Astrocyte of the spinal cord (primary cell): ENCODE measurements at regions not wholly inside any gene's neighbourhood (a gene's known extent, or its start where the extent isn't known, plus 50 kb on each side); places are given as distances from the start of the nearest gene placed in this dataset.
"Not testable (repeated sequence)": the region's sequence is repeated elsewhere in the genome, so short reads cannot be mapped to it uniquely, and the experiment has no call there.

Experiments used
- DNase-seq: peaks from one replicate; pipeline ENCODE4 v3.0.0; 2011; ENCODE audit warnings: low read depth, low spot score
- H3K4me3 ChIP-seq: 2 replicates; pipeline ENCODE4 v1.5.1; 2011; ENCODE audit warnings: low read depth, mild to moderate bottlenecking, low read length, moderate library complexity
- in situ Hi-C: cut with HindIII; loops from 2 replicates; pipeline ENCODE4 v1.10.0; 2017; ENCODE audit warnings: low sequenced_read_pairs
- TF ChIP-seq, protein P1 (sequence below): IDR thresholded peaks from 2 replicates; pipeline ENCODE4 v1.5.1; 2012; ENCODE audit warnings: low read depth, mild to moderate bottlenecking, low read length, inconsistent platforms

DNA sequence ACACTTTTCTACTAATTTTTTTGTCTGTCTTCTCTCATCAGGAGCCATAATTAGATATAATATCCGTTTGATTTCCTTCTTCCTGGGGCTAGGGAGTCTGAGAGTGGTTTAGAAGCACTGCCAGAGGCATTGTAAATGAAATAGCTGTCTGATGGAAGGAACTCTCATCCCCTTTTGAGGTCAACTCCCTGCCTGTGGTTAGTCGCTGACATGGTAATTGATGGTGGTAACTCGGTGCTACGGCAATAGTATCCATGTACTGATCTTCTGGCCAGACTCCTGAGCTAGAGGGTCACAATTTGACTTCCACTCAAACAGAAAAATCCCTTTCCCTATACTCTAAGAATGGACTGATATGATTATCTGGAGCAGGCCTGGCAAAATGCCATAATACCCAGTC lies 108.1 kb upstream of the TRPC5 start:
- no peak overlapping the region for H3K4me3 ChIP-seq
- no peak for DNase-seq
- TF ChIP-seq, protein P1, sequence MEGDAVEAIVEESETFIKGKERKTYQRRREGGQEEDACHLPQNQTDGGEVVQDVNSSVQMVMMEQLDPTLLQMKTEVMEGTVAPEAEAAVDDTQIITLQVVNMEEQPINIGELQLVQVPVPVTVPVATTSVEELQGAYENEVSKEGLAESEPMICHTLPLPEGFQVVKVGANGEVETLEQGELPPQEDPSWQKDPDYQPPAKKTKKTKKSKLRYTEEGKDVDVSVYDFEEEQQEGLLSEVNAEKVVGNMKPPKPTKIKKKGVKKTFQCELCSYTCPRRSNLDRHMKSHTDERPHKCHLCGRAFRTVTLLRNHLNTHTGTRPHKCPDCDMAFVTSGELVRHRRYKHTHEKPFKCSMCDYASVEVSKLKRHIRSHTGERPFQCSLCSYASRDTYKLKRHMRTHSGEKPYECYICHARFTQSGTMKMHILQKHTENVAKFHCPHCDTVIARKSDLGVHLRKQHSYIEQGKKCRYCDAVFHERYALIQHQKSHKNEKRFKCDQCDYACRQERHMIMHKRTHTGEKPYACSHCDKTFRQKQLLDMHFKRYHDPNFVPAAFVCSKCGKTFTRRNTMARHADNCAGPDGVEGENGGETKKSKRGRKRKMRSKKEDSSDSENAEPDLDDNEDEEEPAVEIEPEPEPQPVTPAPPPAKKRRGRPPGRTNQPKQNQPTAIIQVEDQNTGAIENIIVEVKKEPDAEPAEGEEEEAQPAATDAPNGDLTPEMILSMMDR, result no peak
- in situ Hi-C loops, result no loop called here

DNA sequence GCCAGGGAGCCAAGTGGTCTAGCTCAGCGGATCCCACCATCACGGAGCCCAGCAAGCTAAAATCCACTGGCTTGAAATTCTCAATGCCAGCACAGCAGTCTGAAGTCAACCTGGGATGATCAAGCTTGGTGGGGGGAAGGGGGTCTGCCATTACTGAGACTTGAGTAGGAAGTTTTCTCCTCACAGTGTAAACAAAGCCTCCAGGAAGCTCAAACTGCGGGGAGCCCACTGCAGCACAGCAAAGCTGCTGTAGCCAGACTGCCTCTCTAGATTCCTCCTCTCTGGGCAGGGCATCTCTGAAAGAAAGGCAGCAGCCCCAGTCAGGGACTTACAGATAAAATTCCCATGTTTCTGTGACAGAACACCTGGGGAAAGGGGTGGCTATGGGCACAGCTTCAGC lies 98.8 kb upstream of the TRPC5 start:
- in situ Hi-C loops, H3K4me3 ChIP-seq, DNase-seq: not testable (repeated sequence)

DNA sequence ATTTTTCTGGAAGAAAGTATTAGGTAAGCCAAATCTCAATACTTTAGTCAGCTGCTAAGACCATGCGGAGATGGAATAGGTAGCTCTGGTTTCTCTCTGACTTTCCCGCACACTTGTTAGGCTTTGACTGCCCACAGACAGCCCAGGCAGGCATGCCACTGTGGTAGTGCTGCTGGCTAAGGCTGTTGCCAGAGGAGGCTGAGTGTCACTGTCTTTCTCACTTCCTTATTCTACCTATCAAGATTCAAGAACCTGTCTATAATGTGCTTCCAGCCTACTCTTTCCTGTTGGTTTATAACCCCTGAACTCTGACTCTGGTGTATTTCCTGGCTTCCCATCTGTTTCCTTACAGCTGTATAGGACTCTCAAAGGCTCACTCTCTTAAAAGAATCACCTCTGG lies 81.8 kb upstream of the TRPC5 start:
- in situ Hi-C loops, result no loop called here
- H3K4me3 ChIP-seq, result no peak overlapping the region
- TF ChIP-seq, protein P1, result no peak
- DNase-seq, result no peak

DNA sequence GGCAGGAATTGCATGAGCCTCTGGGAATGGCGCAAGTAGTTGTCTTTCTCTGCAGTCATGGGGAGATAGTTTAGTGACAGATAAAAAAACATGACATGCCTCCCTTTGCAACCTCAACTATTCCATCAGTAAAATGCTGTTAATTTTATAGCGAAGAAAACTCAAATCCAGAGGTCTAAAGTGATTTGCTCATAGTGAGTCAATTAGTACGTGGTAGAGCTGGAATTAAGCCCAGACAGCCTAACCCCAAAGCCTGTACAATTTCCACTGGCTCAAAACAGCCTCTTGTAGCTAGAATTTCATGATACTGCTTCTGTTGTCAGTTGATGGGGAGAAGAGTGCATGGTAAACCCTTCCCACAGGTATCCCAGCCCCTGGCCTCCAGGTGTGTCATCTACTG lies 81.3 kb upstream of the TRPC5 start:
- in situ Hi-C loops, result no loop called here
- no peak overlapping the region for H3K4me3 ChIP-seq

DNA sequence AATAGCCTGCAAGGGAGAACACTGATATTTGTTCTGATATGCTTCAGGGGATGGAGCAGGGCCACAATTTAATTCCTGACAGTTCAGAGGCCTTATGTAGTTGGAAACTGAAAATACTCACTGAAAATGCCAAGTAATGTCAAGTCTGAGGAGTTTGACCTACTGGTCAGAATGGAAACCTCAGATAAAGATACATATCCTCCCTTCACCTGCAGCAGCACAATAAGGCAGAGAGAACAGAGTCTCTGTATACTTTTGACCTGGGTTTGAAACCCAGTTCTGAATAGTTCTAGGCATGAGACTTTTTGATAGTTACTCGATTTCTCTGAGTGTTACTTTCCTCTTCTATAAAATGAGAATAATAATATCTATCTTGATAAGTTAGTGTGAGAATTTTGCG lies 65.8 kb upstream of the TRPC5 start:
- no peak overlapping the region for H3K4me3 ChIP-seq
- in situ Hi-C loops, result no loop called here
- no peak for DNase-seq
- TF ChIP-seq, protein P1, result no peak

More for the DNA sequence above, 81.3 kb upstream of the TRPC5 start:
- peak; percentile 7 for DNase-seq
- TF ChIP-seq, protein P1, result no peak

DNA sequence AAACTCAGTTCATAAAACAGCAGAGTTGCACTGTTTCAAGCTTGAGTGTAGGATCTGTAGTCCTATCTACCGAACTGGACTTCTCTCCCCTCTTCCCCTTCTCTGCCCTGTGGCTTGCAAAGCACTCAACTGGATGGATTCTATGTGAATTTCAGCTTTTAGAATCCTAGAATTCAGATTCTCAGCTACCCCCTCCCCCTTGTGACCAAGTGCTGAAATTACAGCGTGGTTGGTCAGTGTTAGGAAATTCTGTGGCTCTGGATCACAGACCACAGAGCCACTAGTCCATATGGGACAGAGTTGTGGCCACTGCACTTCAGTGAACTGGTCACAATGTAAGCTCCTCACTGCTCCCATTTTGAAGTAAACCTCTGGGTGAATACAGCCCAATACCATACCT lies 64.6 kb upstream of the TRPC5 start:
- H3K4me3 ChIP-seq, result no peak overlapping the region
- TF ChIP-seq, protein P1, result peak; percentile 40
- in situ Hi-C loops, result no loop called here
- DNase-seq, result no peak

DNA sequence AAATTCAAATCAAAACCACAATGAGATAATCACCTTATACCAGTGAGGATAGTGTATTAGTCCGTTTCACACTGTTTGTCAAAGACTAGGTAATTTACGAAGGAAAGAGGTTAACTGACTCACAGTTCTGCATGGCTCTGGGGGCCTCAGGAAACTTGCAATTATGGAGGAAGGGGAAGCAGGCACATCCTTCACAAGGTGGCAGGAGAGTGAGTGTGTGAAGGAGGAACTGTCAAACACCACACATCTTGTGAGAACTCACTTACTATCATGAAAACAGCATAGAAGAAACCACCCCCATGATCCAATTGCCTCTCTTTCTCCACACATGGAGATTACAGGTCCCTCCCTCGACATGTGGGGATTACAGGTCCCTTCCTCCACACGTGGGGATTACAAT lies 54.7 kb upstream of the TRPC5 start:
- in situ Hi-C loops, result no loop called here
- no peak overlapping the region for H3K4me3 ChIP-seq
- TF ChIP-seq, protein P1, result no peak
- DNase-seq, result no peak
